ENCODE measurements at regions not wholly inside any gene's neighbourhood (a gene's known extent, or its start where the extent isn't known, plus 50 kb on each side); places are given as distances from the start of the nearest gene placed in this dataset.

GRCh38 chr20:18907353-18907752 lies 93.8 kb downstream of the SCP2D1 start:
- no peak for DNase-seq
- Histone ChIP-seq H3K4me2 (ENCODE audit: low read depth, low read length) (no peak overlapping the region), H3K27ac (ENCODE audit: low read length) (no peak overlapping the region), H3K4me1 (ENCODE audit: low read length) (no peaks in the 10 kb centered on the region), H4K20me1 (ENCODE audit: insufficient read depth, low read length) (no peaks in the 10 kb centered on the region), H3K9ac (ENCODE audit: low read length) (no peak overlapping the region), H3F3A (ENCODE audit: insufficient read depth, low read length) (no peaks in the 10 kb centered on the region), H3K79me2 (ENCODE audit: low read length) (no peaks in the 10 kb centered on the region), H3K27me3 (replicated peaks; ENCODE audit: insufficient read depth, low read length) (no peaks in the 10 kb centered on the region), H2AFZ (ENCODE audit: low read length) (no peak overlapping the region), H3K4me3 (ENCODE audit: low read length) (no peak overlapping the region), H3K9me3 (replicated peaks; ENCODE audit: insufficient read depth, low read length) (no peaks in the 10 kb centered on the region), H3K9me2 (replicated peaks; ENCODE audit: insufficient read depth, low read length) (no peaks in the 10 kb centered on the region), H3K36me3 (replicated peaks; ENCODE audit: insufficient read depth, low read length) (no peaks in the 10 kb centered on the region)
- no peak for TF ChIP-seq EZH2phosphoT487 (IDR thresholded peaks at IDR 0.05; ENCODE audit: low read length)
- no peak for TF ChIP-seq EZH2 (optimal IDR thresholded peaks at IDR 0.05; ENCODE audit: low read depth, low read length)
- no peak for TF ChIP-seq CTCF (IDR thresholded peaks at IDR 0.05; ENCODE audit: low read length)

GRCh38 chr20:18908109-18908508 lies 94.5 kb downstream of the SCP2D1 start:
- no peaks in the 10 kb centered on the region for H4K20me1 ChIP-seq (ENCODE audit: insufficient read depth, low read length)

GRCh38 chr20:18909254-18909653 lies 95.7 kb downstream of the SCP2D1 start:
- Histone ChIP-seq H3K79me2 (ENCODE audit: low read length) (no peaks in the 10 kb centered on the region), H3F3A (ENCODE audit: insufficient read depth, low read length) (no peaks in the 10 kb centered on the region), H3K4me2 (ENCODE audit: low read depth, low read length) (no peak overlapping the region), H3K4me1 (ENCODE audit: low read length) (no peaks in the 10 kb centered on the region), H3K4me3 (ENCODE audit: low read length) (no peak overlapping the region), H3K27me3 (replicated peaks; ENCODE audit: insufficient read depth, low read length) (no peaks in the 10 kb centered on the region), H2AFZ (ENCODE audit: low read length) (no peak overlapping the region), H3K9ac (ENCODE audit: low read length) (no peak overlapping the region), H3K27ac (ENCODE audit: low read length) (no peak overlapping the region), H3K36me3 (replicated peaks; ENCODE audit: insufficient read depth, low read length) (no peaks in the 10 kb centered on the region), H3K9me3 (replicated peaks; ENCODE audit: insufficient read depth, low read length) (no peaks in the 10 kb centered on the region), H3K9me2 (replicated peaks; ENCODE audit: insufficient read depth, low read length) (no peaks in the 10 kb centered on the region), H4K20me1 (ENCODE audit: insufficient read depth, low read length) (no peaks in the 10 kb centered on the region)
- TF ChIP-seq EZH2phosphoT487 (IDR thresholded peaks at IDR 0.05; ENCODE audit: low read length) (no peak), CTCF (IDR thresholded peaks at IDR 0.05; ENCODE audit: low read length) (no peak), EZH2 (optimal IDR thresholded peaks at IDR 0.05; ENCODE audit: low read depth, low read length) (no peak)
- DNase-seq = no peak

More at GRCh38 chr20:18908109-18908508, 94.5 kb downstream of the SCP2D1 start:
- no peak overlapping the region for H3K4me3 ChIP-seq (ENCODE audit: low read length)
- no peaks in the 10 kb centered on the region for H3K9me3 ChIP-seq (replicated peaks; ENCODE audit: insufficient read depth, low read length)
- H3K9ac ChIP-seq (ENCODE audit: low read length) = no peak overlapping the region
- no peak overlapping the region for H2AFZ ChIP-seq (ENCODE audit: low read length)
- H3K9me2 ChIP-seq (replicated peaks; ENCODE audit: insufficient read depth, low read length) = no peaks in the 10 kb centered on the region
- H3K79me2 ChIP-seq (ENCODE audit: low read length) = no peaks in the 10 kb centered on the region
- DNase-seq = no peak
- no peak overlapping the region for H3K4me2 ChIP-seq (ENCODE audit: low read depth, low read length)
- no peak for TF ChIP-seq EZH2 (optimal IDR thresholded peaks at IDR 0.05; ENCODE audit: low read depth, low read length)
- no peak for TF ChIP-seq CTCF (IDR thresholded peaks at IDR 0.05; ENCODE audit: low read length)
- TF ChIP-seq EZH2phosphoT487 (IDR thresholded peaks at IDR 0.05; ENCODE audit: low read length) = no peak
- no peaks in the 10 kb centered on the region for H3K4me1 ChIP-seq (ENCODE audit: low read length)
- no peaks in the 10 kb centered on the region for H3K36me3 ChIP-seq (replicated peaks; ENCODE audit: insufficient read depth, low read length)
- H3F3A ChIP-seq (ENCODE audit: insufficient read depth, low read length) = no peaks in the 10 kb centered on the region
- H3K27me3 ChIP-seq (replicated peaks; ENCODE audit: insufficient read depth, low read length) = no peaks in the 10 kb centered on the region
- no peak overlapping the region for H3K27ac ChIP-seq (ENCODE audit: low read length)

Measured in MM.1S (cell line).